Suppressor macrophage treated with lipopolysaccharide for 1 hour (primary cell): ENCODE measurements at regions not wholly inside any gene's neighbourhood (a gene's known extent, or its start where the extent isn't known, plus 50 kb on each side); places are given as distances from the start of the nearest gene placed in this dataset.
A peak's percentile ranks its signal among the peaks of the same experiment; 100 is the strongest.
"Not testable (repeated sequence)": the region's sequence is repeated elsewhere in the genome, so short reads cannot be mapped to it uniquely, and the experiment has no call there.

Experiments
- DNase-seq, 3 donors: peaks; one replicate each; pipeline ENCODE4 v3.0.0-alpha.2; 2020 to 2022

DNA sequence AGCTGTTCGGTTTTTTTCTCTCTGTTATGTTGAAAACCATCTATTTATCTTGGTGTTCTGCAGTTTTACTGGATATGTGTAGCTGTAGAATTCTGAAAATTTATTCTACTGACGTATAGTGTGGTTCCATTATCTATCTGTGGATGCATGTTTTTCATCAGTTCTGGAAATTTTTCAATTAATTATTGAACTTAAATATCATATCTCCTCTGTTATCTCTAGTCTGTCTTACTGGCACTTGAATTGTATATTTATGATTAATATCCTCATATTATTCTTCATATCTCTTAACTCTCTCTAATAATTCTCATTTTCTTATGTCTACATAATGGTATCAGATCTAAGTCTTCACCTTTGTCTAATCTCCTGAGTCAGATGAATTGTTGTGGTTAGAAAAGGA lies 501.7 kb downstream of the STK39 start:
- DNase-seq = no peak

DNA sequence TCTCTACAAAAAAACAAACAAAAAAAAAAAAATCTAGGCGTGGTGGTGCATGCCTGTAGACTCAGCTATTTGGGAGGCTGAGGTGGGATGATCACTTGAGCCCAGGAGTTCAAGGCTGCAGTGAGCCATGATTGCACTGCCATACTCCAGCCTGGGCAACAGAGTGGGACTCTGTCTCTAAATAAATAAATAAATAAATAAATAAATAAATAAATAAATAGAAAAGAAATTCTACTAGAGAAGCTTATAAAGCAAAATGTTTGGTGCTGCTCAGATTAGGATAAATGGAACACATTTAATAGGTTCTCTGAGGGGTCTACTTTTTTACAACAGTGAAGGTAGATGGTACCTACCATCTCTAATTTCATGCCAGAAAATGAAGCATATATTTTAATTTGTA lies 507.5 kb downstream of the STK39 start:
- DNase-seq = not testable (repeated sequence)

DNA sequence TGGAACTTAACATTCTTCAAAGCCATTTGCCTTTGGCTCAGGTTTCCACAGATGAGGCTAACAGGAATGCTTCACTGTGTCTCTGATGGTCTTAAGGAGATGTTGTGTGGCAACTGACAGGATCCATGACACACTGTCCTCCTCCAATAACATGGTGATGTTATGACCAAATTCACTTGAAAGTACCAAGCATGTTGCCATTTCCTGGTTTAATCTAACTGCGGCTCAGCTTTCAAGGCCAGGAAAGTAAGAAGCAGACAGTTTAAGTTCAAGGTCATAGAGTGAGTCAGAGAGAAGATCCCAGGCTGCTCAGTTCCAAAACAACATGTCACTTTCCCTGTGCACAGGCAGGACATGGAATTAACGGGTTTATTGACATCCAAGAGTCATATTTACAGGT lies 513.6 kb downstream of the STK39 start:
- no peak for DNase-seq

DNA sequence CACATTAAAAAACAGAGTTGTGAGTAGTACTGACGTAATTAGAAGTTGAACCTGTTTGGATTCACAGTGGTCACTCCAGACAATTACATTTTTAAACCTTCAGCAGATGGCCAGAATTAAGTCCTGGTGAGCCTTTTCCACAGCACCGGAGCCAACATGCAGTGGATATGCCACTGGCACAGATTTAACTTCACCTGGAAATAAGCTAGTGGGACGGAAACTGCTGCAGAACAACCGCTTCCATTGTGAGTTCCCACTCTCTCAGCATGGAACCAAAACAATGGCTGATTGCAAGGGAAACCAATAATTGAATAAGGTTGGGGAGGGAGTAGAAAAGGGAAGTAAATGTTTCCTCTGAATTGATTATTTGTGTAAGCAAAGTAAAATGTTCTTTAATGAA lies 515.1 kb downstream of the STK39 start:
- DNase-seq = no peak

DNA sequence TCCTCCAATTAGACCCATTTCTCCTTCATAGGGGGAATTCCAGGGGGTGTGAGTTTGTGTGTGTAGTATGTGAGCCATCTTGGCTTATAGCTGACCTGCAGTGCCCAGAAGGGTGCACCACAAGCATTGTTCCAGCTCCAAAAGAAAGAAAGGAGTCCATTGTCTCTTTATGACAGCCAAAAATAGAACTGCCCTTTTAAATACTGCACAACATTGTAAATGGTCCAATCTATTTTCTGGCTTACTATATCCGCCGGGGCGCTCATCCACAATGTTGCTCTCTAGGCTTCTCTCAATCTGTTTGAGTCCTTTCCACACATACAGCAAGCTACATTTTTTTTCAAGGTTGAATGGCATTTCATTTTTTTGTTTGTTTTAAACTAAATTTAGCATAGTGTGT lies 517.5 kb downstream of the STK39 start:
- DNase-seq = no peak

DNA sequence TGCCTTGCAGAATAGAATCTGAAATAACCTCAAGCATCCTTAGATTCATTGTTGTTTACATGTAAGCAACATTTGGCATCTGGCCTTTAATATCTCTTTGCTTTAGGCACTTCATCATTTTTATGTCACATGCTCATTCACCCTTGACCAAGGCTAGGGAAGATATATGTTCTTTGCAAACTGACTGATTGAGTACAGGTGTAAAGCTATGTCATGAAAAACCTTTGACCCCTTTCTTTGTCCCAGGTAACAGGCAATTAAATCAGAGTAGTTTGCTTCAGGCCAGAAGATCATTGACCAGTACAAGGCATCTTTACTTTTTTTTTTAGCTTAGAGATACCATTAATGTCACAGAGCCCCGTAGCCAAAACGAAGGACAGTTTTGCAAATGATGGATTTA lies 520.6 kb downstream of the STK39 start:
- DNase-seq = no peak

DNA sequence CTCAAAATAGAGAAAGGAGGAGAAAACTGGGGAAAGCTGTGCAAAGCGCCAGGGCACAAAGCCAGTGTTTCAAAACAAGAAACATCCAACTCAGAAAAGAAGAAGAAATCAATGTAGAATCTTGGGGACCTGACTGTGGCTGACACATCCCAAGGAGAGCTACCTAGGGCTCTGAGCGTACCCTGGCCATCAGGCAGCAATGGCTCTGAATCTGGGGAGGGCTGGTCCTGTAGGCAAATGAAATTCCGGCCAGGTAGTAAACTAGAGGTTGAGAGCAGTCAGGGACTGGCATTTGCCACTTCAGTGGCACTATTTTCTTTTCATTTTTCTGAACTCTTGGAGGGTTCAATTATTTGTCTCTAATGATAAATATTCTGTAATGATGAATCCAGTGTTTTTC lies 525.8 kb downstream of the STK39 start:
- no peak for DNase-seq

DNA sequence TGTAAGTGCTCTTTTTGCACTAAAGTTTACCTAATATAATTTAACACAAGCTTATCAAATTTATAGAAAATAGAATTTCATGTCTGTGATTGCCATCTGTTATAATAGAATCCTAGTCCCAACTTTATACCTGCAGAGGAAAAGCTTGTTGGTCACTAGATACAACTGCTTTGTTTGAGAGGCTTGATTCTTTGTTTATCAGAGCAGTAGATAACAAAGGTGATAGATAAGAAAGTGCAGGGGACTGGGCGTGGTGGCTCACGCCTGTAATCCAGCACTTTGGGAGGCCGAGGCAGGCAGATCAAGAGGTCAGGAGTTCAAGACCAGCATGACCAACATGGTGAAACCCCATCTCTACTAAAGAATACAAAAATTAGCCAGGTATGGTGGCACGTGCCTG lies 528.0 kb downstream of the STK39 start:
- DNase-seq = no peak

DNA sequence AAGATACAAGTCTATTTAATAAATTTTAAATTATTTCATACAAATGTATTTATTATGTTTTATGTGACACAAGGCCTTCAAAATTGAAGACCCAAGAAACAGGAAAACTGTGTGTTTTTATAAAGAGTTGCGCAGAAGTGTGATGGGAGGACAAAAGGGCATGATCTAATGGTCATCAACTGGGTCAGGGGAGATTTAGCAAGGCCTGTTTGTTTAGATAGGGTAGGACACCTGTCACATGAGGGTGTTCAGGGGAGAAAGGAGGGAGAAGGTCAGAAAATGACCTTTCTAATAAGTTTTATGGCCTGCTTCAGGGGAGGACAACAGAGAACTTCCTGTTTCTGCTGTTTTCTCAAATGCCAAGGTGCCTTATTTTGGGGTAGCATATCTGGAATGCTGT lies 528.8 kb downstream of the STK39 start:
- no peak for DNase-seq

DNA sequence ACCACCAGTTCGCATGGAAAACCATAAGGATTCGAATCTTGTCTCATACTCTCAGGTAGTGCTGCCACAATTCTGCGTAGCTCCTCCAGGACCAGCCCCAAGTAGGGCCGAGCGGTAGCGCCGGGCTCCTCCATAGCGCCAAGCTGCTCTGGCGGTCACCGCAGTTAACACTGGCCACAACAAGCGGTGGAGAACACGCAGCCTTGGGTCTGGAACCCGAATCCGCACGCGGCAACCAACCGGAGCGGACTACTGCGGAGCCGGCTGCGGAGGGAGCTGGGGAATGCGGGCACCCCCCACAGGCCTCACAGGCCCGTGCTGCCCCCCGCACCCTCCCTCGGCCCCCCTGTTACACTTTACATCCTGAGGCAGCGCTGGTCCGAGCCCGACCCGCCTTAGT lies 531.5 kb downstream of the STK39 start:
- no peak for DNase-seq

DNA sequence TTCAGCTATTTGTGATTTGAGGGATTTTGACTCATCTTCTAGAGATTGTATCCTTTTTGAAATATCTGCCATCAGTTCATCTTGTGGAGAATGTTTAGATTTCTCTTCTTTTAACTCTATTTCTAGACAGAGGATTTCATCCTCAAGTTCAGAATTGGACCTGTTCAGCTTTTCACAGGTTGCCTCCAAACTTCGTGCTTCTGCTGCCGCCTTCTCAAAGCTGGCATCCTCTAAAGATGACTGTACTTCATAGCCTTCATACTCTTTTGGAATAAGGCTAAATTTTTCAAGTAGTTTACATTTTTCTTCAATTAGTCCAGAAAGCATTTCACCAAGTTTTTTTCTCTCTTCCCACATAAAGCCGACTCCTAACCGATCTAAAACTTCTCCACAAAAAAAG lies 531.9 kb downstream of the STK39 start:
- not testable (repeated sequence) for DNase-seq

DNA sequence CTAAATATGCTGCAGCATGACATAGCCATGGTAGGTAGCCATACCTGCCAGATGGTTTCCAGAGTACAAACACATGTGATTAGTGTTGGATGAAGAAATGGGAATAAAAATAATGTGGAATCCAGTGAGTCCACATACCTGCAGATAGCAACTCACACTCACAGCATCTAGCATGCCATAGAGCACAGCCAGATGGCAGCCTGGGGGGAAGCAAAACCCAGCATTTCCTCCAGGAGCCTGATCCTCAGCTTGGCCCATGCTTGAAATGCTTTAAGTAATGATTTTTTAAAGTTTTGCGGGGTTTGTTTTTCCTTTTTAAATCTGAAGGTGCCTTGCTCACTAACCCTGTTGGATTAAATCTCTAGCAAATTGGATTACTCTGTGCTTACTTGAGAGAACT lies 535.1 kb downstream of the STK39 start:
- DNase-seq = no peak

DNA sequence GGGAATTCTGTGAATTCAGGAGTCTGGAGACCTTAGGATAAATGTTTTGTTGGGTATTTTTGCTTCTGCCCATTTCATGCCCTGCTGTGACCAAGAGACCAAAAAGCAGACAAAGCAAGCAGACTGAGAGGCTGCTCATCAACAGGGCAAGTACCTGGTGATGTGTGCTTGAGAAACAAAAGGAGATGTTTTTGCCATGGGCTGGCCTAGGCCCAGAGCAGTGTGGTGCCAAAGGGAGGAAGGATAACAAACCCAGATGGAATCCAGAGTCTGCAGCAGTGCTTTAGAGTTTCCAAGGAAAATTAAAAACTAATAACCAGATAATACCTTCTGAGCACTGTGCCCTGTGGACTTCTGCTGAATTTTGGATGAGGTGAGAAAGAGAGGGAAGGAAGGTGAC lies 538.4 kb downstream of the STK39 start:
- no peak for DNase-seq

DNA sequence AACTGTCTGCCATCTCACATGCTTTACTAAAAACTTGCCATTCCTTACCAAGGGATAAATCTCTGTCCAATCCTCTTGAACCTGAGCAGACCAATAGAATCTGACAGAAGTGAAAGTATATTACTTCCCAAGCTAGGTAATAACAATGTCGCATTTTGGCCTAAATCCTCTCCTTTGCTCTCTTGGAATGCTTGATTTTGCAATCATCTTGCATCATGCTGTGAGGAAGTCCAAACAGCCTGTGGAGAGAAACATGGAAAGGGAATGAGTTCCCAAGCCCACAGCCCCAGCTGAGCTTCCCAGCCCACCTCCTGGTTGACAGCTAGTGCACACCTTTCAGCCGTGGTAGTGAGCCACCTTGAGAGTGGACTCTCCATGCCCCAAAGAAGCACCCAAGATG lies 540.6 kb downstream of the STK39 start:
- DNase-seq = no peak

DNA sequence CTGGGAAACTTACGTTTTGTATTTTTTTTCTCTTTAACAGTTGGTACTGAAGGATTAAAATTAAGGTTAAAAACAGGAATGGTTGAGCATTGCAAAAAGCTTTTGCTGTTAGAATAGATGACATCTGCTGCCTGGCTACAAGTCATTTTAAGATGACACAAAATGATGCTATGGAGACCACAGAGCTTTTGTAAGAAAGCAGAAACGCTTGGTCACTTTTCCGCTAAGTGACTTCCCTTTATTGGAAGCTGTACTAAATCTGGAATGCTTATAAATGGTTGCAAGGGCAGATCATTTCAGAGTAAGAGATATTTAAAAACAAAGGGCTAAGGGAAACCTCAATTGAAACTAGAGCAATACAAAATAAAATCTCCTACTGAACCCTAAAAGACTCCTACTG lies 544.0 kb downstream of the STK39 start:
- peak in 2 of 3 donors; percentile 3 to 10 for DNase-seq

DNA sequence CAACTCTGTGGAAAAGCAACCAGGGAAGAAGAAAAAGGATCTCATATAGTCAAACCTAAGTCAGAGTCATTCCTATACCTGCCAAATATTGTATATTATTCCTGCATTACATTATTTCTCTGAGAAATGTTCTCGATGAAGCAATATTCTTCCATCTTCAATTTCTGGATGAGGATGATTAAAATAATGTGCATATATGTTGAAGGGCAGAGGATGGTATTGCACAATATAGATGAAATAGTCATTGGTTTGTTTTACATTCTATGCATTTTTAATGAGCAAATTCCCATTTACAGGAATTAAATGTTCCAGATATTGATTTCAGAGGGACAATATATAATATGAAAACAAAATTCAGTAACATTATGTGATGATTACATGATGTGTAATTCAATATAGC lies 545.2 kb downstream of the STK39 start:
- no peak for DNase-seq

DNA sequence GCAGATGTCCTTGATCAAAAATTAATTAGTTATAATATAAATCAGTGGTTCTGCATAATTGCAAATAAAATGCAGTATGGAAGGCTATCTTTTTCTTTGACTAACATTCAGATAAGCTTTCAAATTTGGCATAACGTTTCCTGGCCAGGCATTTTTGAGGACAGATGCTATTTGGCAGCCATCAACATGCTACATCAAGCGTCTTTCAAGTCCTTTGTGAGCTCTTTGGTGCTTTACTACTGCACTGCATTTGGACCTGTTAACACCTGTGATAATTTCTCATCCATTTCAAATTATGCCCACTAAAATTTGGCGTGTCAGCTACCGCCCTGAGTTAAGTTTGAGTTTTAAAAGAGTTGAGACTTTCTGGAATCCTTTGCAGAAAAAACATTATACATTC lies 545.7 kb downstream of the STK39 start:
- DNase-seq = no peak

DNA sequence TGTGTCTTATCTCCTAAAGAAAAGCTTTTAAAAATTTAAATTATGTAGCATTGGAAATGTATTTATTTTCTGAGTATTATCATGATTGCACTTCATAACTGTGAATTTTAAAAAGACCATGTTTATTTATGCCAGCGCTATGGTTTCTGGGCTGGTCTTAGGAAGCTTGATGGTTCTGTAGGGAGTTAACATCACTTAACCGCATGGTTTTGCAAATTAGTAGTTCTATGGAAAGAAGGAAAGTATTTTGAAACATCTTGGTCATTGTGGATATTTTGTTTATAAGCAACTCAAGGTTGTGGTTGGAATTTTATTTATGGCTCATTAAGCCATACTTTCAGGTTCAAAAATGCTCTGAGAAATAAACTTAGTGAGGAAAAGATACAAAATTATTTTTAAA lies 549.4 kb downstream of the STK39 start:
- DNase-seq = no peak

DNA sequence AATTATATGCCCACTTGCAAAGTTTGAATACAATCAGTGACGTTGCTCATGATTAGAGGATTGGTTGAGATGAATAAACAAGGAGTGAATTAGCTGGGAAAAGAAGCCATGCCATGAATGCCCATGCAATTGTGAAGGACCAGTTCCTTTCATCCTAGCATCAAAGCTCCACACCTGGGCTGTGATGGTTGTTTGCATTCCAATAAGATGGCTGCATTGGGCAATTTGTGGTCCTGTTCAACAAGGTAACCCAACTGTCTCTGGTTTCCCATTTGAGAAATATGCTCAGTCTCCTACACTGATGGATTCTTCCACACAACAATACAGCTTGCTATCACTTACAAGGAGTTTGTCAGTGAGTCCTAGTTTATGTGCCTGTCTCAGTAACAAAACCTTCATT lies 550.2 kb downstream of the STK39 start:
- DNase-seq = no peak

DNA sequence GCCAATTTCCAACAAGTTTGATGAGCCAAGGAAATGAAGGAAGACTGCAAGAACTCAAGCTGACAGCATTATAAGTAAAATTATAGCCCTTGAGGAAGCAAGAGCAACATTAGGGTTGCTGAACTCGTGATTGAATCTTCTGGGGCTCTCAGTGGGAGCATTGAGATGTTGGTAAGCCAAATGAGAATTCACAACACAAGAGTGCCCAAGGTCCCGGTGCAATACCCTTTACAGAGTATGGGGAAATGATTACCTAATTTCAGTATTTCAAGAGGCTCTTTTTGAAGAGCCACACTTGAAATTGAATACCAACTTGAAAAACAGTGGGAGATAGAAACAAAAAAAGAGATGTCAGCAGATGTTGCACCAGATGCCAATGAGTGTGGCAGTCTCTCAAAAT lies 554.5 kb downstream of the STK39 start:
- DNase-seq = no peak

DNA sequence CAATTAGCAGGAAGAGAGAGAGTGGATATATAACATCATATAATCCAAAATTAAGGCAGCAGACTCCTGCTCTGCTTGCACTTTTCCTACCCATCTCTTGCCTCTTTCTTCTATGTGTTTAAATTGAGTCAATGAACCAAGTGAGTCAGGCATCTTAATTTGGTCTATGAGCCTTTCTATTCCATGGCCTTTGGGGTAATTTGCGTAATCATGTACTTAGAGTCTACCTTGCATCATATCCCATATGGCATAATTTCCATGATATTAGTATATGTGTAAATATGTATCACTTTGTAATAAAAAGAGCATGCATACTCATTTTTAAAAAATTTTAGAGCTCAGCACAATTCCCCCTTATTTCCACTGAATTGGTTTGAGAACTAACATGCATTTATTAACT lies 555.2 kb downstream of the STK39 start:
- DNase-seq = peak in 1 of 3 donors; percentile 1

DNA sequence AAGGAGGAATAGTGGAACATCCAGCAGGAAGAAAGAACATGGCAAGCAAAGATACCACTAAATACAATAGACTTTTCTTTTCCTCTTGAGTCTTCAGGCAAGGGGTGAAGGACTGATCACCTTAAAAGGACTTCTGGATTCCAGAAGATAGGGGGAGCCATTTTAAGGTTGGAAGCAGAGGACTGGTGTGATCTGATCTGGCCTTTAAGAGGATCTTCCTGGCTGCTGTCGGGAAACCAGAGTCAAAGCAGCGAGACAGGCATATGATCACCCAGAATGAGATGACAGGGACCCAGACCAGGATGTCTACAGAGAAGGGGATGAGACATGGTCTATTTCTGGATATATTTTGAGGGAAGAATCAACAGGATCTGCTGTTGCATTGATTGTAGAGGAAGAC lies 558.0 kb downstream of the STK39 start:
- no peak for DNase-seq

DNA sequence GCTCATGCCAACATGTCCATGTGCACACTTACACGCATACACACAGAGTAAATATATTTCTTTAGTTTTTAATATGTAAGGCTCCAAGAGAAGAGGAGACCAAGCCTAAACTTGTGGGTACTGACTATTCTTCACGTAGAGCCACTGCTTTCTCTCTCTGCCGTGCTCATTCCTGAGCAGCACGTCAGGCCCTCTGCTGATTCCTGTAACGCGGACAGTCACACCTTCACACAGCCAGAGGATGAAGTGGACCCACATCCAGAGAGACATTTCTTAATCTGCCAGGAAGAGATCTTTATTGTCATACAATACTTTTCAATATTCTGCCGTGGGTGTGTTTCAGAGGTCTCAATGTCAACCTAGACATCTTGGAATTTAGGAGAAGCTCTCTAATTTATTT lies 560.7 kb downstream of the STK39 start:
- DNase-seq = no peak

DNA sequence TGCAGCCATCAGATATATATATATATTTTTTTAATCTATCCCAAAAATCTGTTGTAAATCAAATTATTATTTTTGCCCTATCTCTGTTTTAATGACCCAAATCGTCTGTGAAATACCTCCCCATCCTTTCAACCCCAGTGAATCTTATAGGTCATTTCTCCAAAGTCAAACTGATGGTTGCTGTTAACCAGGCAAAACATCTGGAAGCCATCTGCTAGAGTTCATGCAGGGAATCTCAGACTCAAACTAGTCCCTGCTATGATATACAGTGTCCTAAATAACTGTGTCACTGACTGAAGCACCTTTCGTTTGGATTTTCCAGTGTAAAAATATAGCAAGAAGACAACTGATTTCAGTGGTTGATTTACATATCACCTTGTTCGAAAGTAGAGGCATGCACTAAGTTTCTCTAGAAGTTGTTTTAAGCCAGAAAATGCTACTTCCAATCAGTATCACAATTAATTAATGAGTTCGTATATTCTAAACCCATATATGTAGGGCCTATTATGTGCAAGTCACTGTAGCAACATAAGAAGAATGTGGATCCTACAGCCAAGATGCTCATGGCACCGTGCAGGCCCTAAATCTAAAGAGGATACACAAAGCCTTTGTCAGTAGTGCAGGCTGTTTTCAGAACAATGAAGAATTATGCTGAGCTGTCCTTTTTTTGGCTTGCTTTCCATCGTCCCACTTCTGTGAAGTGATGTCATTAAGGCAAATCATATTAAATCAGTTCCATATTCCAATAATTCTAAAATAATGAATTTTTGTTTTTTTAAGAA lies 566.0 kb downstream of the STK39 start:
- DNase-seq = no peak

DNA sequence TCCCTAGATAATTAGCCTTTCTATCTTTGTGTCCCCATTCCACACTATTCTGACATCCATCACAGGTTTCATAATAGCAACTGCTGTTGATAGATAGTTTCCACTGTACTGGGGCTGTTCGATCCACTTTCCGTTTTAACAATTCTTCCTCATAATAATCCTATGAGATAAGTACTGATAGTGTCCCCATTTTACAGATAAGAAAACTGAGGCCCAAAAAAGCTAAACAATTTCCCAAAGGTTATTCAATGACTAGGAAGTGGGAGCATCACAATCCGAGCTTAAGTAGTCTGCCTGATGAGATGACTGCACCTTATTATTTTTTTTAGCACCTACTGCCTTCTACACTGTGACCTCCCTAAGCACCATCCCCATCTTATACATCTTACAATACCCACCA lies 569.2 kb downstream of the STK39 start:
- DNase-seq = no peak

DNA sequence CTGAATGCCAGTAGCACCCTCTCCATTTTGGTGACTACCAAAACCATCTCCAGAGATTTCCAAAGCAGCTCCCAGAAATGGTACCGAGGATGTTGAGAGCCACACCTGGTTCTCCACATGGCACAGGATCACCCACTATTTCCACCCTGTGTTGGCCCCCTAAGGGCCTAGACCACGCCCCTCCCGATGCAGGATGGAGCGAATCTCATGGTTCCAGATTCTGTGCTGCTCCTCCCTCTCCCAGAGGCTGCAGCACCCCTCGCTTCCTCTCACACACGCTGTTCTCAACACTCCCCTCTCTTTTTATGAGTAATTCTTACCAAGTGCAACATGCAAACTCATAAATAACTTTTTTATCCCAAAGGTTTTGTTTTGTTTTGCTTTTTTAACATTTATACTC lies 571.5 kb downstream of the STK39 start:
- DNase-seq = no peak
